PFSK-1 (cell line): ENCODE measurements at regions not wholly inside any gene's neighbourhood (a gene's known extent, or its start where the extent isn't known, plus 50 kb on each side); places are given as distances from the start of the nearest gene placed in this dataset.

Source experiments
- POLR2AphosphoS5 ChIP-seq: IDR thresholded peaks from 2 replicates; pipeline ENCODE4 v1.6.1; 2012; ENCODE audit warnings: low read depth, mild to moderate bottlenecking, control low read depth, low read length, moderate library complexity
- TAF1 ChIP-seq: IDR thresholded peaks from 2 replicates; pipeline ENCODE4 v1.6.1; 2012; ENCODE audit warnings: low read length, control low read depth, borderline replicate concordance; ENCODE audit not compliant: insufficient read depth
- TF ChIP-seq, protein P1 (sequence below), 2 experiments: IDR thresholded peaks; 2 replicates each; pipeline versions ENCODE4 v1.6.1 to v1.8.0; 2011 to 2012; ENCODE audit warnings: low read depth in 2 of 2, low read length in 2 of 2, control low read depth in 1 of 2, inconsistent platforms in 1 of 2, mild to moderate bottlenecking in 1 of 2, moderate library complexity in 1 of 2; ENCODE audit not compliant: insufficient read depth in 1 of 2

DNA sequence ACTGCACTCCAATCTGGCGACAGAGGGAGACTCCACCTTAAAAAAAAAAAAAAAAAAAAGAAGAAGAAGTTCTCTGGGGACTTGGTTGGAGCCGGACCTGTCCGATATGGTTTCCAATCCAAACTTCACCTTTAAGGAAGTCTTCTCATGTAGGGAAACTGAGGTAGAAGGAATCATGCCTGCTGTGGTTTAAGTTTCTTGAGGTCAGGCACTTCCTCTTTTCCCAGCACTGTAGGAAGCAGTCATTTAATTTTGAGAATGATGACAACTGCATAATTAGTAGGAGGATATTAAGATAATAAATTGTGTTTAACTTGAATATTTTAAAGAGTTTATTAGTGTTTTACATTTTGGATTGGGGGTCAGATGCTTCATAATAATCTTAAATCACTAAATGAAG, 62.9 kb downstream of the KCNE4 start:
- TF ChIP-seq, protein P1, sequence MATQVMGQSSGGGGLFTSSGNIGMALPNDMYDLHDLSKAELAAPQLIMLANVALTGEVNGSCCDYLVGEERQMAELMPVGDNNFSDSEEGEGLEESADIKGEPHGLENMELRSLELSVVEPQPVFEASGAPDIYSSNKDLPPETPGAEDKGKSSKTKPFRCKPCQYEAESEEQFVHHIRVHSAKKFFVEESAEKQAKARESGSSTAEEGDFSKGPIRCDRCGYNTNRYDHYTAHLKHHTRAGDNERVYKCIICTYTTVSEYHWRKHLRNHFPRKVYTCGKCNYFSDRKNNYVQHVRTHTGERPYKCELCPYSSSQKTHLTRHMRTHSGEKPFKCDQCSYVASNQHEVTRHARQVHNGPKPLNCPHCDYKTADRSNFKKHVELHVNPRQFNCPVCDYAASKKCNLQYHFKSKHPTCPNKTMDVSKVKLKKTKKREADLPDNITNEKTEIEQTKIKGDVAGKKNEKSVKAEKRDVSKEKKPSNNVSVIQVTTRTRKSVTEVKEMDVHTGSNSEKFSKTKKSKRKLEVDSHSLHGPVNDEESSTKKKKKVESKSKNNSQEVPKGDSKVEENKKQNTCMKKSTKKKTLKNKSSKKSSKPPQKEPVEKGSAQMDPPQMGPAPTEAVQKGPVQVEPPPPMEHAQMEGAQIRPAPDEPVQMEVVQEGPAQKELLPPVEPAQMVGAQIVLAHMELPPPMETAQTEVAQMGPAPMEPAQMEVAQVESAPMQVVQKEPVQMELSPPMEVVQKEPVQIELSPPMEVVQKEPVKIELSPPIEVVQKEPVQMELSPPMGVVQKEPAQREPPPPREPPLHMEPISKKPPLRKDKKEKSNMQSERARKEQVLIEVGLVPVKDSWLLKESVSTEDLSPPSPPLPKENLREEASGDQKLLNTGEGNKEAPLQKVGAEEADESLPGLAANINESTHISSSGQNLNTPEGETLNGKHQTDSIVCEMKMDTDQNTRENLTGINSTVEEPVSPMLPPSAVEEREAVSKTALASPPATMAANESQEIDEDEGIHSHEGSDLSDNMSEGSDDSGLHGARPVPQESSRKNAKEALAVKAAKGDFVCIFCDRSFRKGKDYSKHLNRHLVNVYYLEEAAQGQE (IDR thresholded peaks at IDR 0.05; ENCODE audit: insufficient read depth in 1 of 2, low read depth in 2 of 2, low read length in 2 of 2): no peak
- TF ChIP-seq TAF1: no peak
- no peak for TF ChIP-seq POLR2AphosphoS5
